Stimulated activated memory B cell treated with anti-CD40 and anti-IgM and Interleukin-4, amounts not matched to agents 10 μg/mL and 1 μg/mL and 100 μg/mL, for 72 hours (primary cell): ENCODE measurements at regions not wholly inside any gene's neighbourhood (a gene's known extent, or its start where the extent isn't known, plus 50 kb on each side); places are given as distances from the start of the nearest gene placed in this dataset.
"Not testable (repeated sequence)": the region's sequence is repeated elsewhere in the genome, so short reads cannot be mapped to it uniquely, and the experiment has no call there.

Source experiments
- ATAC-seq: fragments of 150-1000 bp; cut with Tn5 transposase; 2 replicates; pipeline ENCODE4 v1.10.0; 2021
- H3K27ac Mint-ChIP-seq: one replicate; pipeline ENCODE4 v1.8.0; 2022; ENCODE audit warnings: mild to moderate bottlenecking, mixed read lengths
- H3K27me3 Mint-ChIP-seq: one replicate; pipeline ENCODE4 v1.8.0; 2022; ENCODE audit warnings: mixed read lengths
- H3K36me3 Mint-ChIP-seq: one replicate; pipeline ENCODE4 v1.8.0; 2022; ENCODE audit warnings: mixed read lengths
- H3K4me1 Mint-ChIP-seq: one replicate; pipeline ENCODE4 v1.8.0; 2022; ENCODE audit warnings: mixed read lengths
- H3K4me3 Mint-ChIP-seq: one replicate; pipeline ENCODE4 v1.8.0; 2022; ENCODE audit warnings: mild to moderate bottlenecking, moderate library complexity, mixed read lengths
- H3K9me3 Mint-ChIP-seq: one replicate; pipeline ENCODE4 v1.8.0; 2022; ENCODE audit warnings: mixed read lengths

DNA sequence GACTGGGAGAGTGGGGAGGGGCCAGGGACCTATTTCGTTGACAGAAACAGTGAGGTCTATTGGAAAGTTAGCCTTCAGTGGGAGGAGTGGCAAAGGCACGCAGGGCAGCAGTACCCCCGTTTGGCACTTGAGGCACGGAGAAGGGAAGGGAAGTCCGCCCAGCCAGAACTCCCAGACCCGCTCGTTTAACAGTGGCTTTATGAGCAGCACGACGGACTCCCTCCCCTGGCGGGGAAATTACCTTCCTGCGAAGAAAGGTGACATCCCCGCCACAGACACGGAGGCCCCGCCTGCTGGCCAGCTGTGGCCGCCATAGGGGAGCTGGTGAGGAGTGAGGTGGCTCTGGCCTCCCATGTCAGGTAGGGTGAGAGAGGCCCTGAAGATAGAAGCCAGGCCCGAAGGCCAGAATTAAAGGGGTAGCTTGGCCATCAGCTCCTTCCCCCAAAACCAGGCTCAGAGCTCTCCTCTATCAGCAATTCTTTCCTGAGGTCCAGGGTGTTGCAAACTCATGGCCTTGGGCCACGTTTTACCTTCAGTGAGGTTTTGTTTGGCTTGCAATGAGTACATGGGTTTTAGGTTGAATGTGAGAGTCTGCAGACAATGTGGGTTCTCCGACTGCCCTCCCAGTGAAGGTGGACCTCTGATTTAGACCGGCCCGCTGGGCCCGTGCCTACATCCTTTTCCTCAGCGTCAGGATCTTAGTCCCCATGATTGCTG is 123.7 kb downstream of the MRPL14 start:
- ATAC-seq, result peak; percentile 49
- no peaks in the 10 kb centered on the region for H3K9me3 Mint-ChIP-seq
- H3K27me3 Mint-ChIP-seq, result peaks cover 61% of the 10 kb centered on the region
- peaks cover 29% of the 10 kb centered on the region for H3K4me1 Mint-ChIP-seq
- H3K27ac Mint-ChIP-seq, result no peak overlapping the region
- no peaks in the 10 kb centered on the region for H3K36me3 Mint-ChIP-seq
- H3K4me3 Mint-ChIP-seq, result peak overlapping the region; percentile 66

GRCh38 chr6:44002593-44003344 is 124.5 kb downstream of the MRPL14 start:
- peaks cover 29% of the 10 kb centered on the region for H3K4me1 Mint-ChIP-seq
- H3K9me3 Mint-ChIP-seq, result no peaks in the 10 kb centered on the region
- H3K36me3 Mint-ChIP-seq, result no peaks in the 10 kb centered on the region
- peak; percentile 51 for ATAC-seq
- H3K27me3 Mint-ChIP-seq, result peaks cover 53% of the 10 kb centered on the region
- H3K4me3 Mint-ChIP-seq, result peak overlapping the region; percentile 66
- no peak overlapping the region for H3K27ac Mint-ChIP-seq

DNA sequence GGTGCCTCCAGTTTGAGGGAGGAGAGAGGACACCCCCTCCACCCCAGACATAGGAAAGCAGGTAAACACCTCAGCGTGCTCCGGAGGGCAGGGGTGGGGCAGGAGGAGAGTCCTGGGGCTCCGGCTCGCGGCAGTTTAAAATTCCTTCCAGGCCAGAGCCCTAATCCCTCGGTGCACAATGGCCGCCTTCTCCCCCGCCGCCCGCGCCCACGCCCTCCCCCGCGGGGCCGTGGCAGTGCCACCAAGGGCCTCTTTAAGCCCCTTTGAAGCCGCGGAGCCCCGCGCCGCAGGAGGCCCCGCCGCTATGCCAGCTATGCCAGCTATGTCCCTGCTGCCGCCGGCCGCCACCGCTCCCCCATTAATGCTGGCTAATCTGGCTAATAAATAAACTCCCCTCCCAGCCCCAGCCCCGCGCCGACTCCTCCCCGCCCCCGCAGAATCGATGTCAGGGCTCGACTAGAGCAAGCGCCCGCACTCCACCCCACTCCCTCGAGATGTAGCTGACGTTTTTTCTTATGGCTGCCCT is 125.1 kb downstream of the MRPL14 start:
- peaks cover 47% of the 10 kb centered on the region for H3K27me3 Mint-ChIP-seq
- H3K36me3 Mint-ChIP-seq, result no peaks in the 10 kb centered on the region
- H3K4me1 Mint-ChIP-seq, result peaks cover 29% of the 10 kb centered on the region
- peak overlapping the region; percentile 38 for H3K4me3 Mint-ChIP-seq
- no peaks in the 10 kb centered on the region for H3K9me3 Mint-ChIP-seq
- H3K27ac Mint-ChIP-seq, result no peak overlapping the region
- ATAC-seq, result peak; percentile 18

DNA sequence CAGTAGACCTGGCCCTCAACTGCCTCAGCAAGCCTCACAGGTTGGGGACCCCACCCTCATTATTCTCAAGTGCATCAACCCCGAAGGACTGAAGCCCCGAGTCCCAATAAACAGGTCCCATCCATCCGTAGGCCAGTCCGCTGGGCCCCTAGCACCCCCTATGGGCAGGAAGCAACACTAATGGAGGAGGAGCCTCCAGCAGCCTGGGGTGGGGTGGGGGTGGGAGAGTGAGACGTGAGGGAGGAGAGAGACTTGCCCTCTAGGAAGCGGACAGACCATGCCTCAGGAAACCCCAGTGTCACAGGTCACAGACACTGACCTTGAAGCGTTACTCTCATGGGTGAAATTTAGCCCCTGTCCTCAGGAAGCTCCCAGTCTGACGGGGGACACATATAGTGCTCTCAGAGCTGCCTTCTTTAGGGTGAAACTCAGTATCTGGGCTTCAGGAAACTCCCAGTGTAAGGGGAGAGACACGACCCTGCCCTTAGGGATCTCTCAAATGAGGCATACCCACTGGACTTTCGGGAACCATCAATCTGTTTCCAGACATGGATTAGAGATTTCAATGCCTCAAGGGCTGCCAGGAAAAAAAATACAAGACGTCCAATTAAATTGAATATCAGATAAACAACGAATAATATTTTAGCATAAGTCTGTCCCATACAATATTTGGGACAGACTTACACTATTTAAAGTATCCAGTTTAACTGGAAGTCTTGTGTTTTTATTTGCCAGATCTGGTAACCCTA is 125.8 kb downstream of the MRPL14 start:
- H3K36me3 Mint-ChIP-seq, result no peaks in the 10 kb centered on the region
- H3K4me3 Mint-ChIP-seq, result peak overlapping the region; percentile 45
- H3K27ac Mint-ChIP-seq, result peak overlapping the region; percentile 42
- no peak for ATAC-seq
- peaks cover 29% of the 10 kb centered on the region for H3K4me1 Mint-ChIP-seq
- H3K9me3 Mint-ChIP-seq, result no peaks in the 10 kb centered on the region
- peaks cover 40% of the 10 kb centered on the region for H3K27me3 Mint-ChIP-seq

- Mint-ChIP-seq H3K9me3 (no peaks in the 10 kb centered on the region), H3K36me3 (no peaks in the 10 kb centered on the region), H3K27me3 (peaks cover 29% of the 10 kb centered on the region), H3K27ac (peak overlapping the region; percentile 42), H3K4me3 (peak overlapping the region; percentile 63), H3K4me1 (peaks cover 29% of the 10 kb centered on the region)
- peak; percentile 63 for ATAC-seq
These were observed 126.9 kb downstream of the MRPL14 start for GRCh38 chr6:44000164-44000842.

DNA sequence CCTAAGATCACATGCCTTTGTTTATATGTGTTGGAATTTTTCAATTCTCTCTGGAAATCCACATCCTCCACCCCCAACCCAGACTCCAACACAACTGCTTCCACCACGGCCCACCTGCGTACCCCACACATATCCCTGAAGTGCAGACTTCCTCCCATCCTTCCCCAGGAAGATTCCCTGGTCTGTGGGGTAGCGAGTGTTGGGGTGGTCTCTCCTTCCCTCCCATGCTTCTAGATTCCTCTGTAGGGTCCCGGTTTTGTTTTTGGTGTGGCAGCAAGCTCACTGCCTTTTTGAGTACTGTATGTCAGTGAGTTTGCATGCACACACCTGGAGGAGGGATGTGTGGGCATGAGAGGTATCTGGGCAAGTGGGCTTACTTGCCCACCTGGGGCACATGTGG is 127.6 kb downstream of the MRPL14 start:
- no peak overlapping the region for H3K4me3 Mint-ChIP-seq

DNA sequence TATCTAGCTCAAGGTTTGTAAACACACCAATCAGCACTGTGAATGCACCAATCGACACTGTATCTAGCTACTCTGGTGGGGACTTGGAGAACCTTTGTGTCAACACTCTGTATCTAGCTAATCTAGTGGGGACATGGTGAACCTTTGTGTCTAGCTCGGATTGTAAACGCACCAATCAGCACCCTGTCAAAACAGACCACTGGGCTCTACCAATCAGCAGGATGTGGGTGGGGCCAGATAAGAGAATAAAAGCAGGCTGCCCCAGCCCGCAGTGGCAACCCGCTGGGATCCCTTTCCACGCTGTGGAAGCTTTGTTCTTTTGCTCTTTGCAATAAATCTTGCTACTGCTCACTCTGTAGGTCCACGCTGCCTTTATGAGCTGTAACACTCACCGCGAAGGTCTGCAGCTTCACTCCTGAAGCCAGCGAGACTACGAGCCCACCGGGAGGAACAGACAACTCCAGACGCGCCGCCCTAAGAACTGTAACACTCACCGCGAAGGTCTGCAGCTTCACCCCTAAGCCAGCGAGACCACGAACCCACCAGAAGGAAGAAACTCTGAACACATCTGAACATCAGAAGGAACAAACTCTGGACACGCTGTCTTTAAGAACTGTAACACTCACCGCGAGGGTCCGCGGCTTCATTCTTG is 128.5 kb downstream of the MRPL14 start:
- Mint-ChIP-seq H3K4me1 (peaks cover 33% of the 10 kb centered on the region), H3K27me3 (peaks cover 13% of the 10 kb centered on the region)
- not testable (repeated sequence) for H3K27ac Mint-ChIP-seq, H3K36me3 Mint-ChIP-seq, H3K4me3 Mint-ChIP-seq, ATAC-seq, H3K9me3 Mint-ChIP-seq

More for the DNA sequence above, 127.6 kb downstream of the MRPL14 start:
- Mint-ChIP-seq H3K36me3 (no peaks in the 10 kb centered on the region), H3K27me3 (peaks cover 22% of the 10 kb centered on the region), H3K4me1 (peaks cover 29% of the 10 kb centered on the region), H3K27ac (no peak overlapping the region), H3K9me3 (no peaks in the 10 kb centered on the region)
- no peak for ATAC-seq

DNA sequence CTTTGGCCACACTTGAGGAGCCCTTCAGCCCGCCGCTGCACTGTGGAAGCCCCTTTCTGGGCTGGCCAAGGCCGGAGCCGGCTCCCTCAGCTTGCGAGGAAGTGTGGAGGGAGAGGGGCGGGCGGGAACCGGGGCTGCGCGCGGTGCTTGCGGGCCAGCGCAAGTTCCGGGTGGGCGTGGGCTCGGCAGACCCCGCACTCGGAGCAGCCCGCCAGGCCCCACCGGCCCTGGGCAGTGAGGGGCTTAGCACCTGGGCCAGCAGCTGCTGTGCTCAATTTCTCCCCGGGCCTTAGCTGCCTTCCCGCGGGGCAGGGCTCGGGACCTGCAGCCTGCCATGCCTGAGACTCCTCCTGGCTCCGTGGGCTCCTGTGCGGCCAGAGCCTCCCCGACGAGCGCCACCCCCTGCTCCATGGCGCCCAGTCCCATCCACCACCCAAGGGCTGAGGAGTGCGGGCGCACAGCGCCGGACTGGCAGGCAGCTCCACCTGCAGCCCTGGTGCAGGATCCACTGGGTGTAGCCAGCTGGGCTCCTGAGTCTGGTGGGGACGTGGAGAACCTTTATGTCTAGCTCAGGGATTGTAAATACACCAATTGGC is 129.2 kb downstream of the MRPL14 start:
- not testable (repeated sequence) for H3K36me3 Mint-ChIP-seq, H3K4me3 Mint-ChIP-seq, ATAC-seq, H3K27me3 Mint-ChIP-seq, H3K27ac Mint-ChIP-seq, H3K9me3 Mint-ChIP-seq
- peaks cover 27% of the 10 kb centered on the region for H3K4me1 Mint-ChIP-seq

GRCh38 chr6:43997345-43997677 is 129.9 kb downstream of the MRPL14 start:
- no peak overlapping the region for H3K4me3 Mint-ChIP-seq
- ATAC-seq, result peak; percentile 9
- peaks cover 23% of the 10 kb centered on the region for H3K4me1 Mint-ChIP-seq
- H3K9me3 Mint-ChIP-seq, result no peaks in the 10 kb centered on the region
- no peak overlapping the region for H3K27ac Mint-ChIP-seq
- H3K36me3 Mint-ChIP-seq, result no peaks in the 10 kb centered on the region
- H3K27me3 Mint-ChIP-seq, result no peaks in the 10 kb centered on the region

- Mint-ChIP-seq H3K36me3 (no peaks in the 10 kb centered on the region), H3K9me3 (no peaks in the 10 kb centered on the region), H3K27ac (no peak overlapping the region), H3K4me3 (no peak overlapping the region), H3K27me3 (no peaks in the 10 kb centered on the region), H3K4me1 (peaks cover 23% of the 10 kb centered on the region)
- ATAC-seq, result no peak
These were observed 130.5 kb downstream of the MRPL14 start for GRCh38 chr6:43996618-43997344.

DNA sequence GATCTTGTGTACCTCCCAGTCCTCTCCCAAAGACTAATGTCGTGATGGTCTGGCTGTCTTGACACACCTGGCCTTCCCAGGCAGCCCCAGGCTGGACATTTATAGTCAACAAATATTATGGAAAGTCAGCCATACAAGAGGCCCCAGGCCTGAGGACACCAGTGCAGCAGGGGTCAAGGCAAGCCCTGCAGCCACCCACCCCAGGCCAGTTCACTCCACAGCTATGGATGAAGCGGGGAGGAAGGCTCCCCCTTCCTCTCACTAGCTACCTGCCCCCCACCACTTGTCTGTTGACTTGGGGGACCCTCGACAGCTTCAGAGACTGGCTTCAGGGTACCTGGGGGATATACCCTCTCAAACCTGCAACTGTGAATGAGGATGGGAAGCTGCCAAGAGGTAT is 132.1 kb downstream of the MRPL14 start:
- no peak overlapping the region for H3K4me3 Mint-ChIP-seq
- H3K4me1 Mint-ChIP-seq, result peaks cover 13% of the 10 kb centered on the region
- no peaks in the 10 kb centered on the region for H3K9me3 Mint-ChIP-seq
- H3K27ac Mint-ChIP-seq, result no peak overlapping the region
- no peak for ATAC-seq
- H3K36me3 Mint-ChIP-seq, result no peaks in the 10 kb centered on the region
- H3K27me3 Mint-ChIP-seq, result no peaks in the 10 kb centered on the region

DNA sequence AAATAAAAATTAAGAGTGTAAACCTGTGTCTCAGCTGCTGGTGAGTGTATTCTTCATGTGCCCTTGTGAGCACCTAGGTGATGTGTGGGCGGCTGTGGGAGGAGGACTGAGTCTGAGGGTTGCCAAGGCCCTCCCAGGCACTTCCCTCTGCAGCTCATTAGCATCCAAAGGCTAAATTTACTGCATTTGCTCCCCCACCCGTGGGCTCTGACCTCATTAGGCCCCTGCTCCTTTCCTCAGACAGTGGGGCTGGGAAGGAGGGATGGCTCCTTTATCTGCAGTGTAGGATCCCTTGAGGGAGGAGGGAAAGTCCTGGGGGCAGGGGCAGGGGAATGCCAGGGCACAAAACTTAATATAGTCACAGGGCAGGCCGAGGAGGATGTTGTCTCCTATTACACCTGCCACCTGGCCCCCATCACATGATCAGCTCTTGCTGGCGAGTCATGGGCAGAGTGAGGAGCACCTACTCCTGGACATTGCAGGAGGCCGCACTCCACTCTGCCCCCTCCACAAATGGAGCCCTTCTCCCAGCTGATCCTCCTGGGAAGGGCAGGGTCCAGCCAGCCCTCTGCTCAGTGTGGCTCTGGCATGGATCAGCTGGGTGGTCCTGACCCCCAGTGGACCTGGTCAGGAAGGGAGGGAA is 133.2 kb downstream of the MRPL14 start:
- Mint-ChIP-seq H3K4me1 (peaks cover 8% of the 10 kb centered on the region), H3K4me3 (no peak overlapping the region)
- no peak for ATAC-seq

GRCh38 chr6:43992783-43993644 is 134.2 kb downstream of the MRPL14 start:
- no peak for ATAC-seq
- no peak overlapping the region for H3K4me3 Mint-ChIP-seq
- H3K9me3 Mint-ChIP-seq, result no peaks in the 10 kb centered on the region
- peaks cover 9% of the 10 kb centered on the region for H3K27me3 Mint-ChIP-seq
- no peaks in the 10 kb centered on the region for H3K36me3 Mint-ChIP-seq
- H3K4me1 Mint-ChIP-seq, result peaks cover 8% of the 10 kb centered on the region
- H3K27ac Mint-ChIP-seq, result no peak overlapping the region

More for the DNA sequence above, 133.2 kb downstream of the MRPL14 start:
- Mint-ChIP-seq H3K27ac (no peak overlapping the region), H3K9me3 (no peaks in the 10 kb centered on the region), H3K27me3 (peaks cover 8% of the 10 kb centered on the region), H3K36me3 (no peaks in the 10 kb centered on the region)
